ENCODE measurements at regions not wholly inside any gene's neighbourhood (a gene's known extent, or its start where the extent isn't known, plus 50 kb on each side); places are given as distances from the start of the nearest gene placed in this dataset.

DNA sequence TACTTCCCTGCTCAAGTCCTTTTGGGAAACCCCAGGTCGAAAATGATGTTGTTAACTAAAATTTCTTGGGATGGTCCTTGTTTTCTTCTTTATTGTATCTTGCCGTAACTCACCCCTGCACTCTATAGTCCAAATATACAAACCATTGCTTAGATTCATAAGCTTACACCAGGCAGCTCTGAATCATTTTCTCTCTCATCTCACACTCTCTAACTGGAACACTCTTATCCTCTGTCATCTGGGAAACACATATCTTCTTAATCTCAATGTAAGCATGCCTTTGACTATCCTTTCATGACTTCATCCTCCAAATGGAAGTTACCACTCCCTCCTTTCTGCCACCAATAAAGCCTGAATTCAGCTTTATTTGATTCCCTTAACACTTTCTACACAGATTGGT, 175.8 kb upstream of the ANK3 start:
- TF ChIP-seq CTCF (IDR thresholded peaks at IDR 0.05), result no peak

DNA sequence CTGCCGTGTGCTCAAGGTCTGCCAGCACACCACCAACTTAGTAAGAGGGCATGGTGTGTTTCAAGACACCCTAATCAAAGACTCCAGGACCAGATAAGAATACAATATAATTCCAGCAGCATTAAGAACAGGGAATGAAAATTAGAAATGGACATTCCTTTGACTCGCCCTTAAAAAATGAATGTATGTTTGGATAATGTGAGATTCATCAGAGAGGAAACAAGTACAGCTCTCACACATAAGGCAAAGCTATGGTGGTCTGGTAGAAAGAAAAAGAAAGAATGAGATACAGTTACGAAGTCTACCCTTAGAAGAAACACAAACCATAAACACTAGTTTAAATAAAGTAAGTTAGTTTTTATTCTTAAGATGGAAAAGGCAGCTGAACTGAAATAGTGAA, 174.8 kb upstream of the ANK3 start:
- no peak for TF ChIP-seq CTCF (IDR thresholded peaks at IDR 0.05)

DNA sequence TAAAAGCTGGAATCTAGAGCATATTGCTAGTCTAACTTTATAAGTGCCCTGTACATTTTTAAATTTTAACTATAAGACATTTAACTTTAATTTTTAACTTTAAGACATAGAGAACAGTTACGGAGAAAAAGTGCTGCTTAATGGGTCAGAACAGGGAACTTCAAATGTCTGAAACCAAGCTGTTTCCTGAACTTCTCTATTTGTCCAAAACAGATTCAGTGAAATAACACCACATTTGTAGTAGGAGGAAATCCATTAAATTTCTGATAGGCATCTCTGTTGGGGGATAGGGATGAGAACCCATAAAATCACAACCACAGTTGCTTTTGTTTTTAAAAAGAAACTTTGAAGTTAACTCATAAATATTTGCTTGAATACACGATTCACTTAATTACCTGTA, 170.8 kb upstream of the ANK3 start:
- no peak for TF ChIP-seq CTCF (IDR thresholded peaks at IDR 0.05)

- TF ChIP-seq CTCF (IDR thresholded peaks at IDR 0.05), result no peak
Observed at GRCh38 chr10:60555700-60556099, 166.0 kb upstream of the ANK3 start.

DNA sequence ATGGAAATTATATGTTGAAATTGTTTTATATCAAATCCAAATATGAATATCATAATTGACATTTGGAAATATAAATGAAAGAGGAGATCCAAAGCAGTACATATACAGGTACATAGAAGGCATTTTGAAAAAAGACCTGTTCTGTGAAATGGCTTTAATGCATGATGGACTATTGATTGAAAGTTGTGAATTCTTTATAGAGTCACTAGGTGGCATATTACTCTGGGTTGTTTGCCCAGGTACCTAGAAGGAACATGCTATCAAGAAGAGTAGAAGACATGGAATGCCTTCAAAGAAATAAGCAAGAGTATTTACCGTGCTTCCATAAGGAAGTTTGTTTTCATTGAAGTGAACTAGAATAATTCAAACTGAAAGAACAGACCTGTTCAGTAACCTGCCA, 160.0 kb upstream of the ANK3 start:
- TF ChIP-seq CTCF (IDR thresholded peaks at IDR 0.05), result peak; percentile 53

GRCh38 chr10:60542657-60543056, 153.0 kb upstream of the ANK3 start:
- no peak for TF ChIP-seq CTCF (IDR thresholded peaks at IDR 0.05)

- TF ChIP-seq CTCF (IDR thresholded peaks at IDR 0.05), result no peak
Observed at GRCh38 chr10:60541451-60541850, 151.8 kb upstream of the ANK3 start.

- no peak for TF ChIP-seq CTCF (IDR thresholded peaks at IDR 0.05)
Observed at GRCh38 chr10:60537697-60538096, 148.0 kb upstream of the ANK3 start.

Measured in LNCAP (cell line).